IPS DF 4.7 (cell line): ENCODE measurements at regions not wholly inside any gene's neighbourhood (a gene's known extent, or its start where the extent isn't known, plus 50 kb on each side); places are given as distances from the start of the nearest gene placed in this dataset.

Experiments used
- DNase-seq: peaks from one replicate; pipeline ENCODE4 v3.0.0-alpha.2; 2013; ENCODE audit warnings: low spot score; ENCODE audit errors: extremely low read depth

- DNase-seq: no peak
Observed at GRCh38 chr20:7693761-7694160, 246.5 kb downstream of the HAO1 start.

GRCh38 chr20:7695051-7695495, 245.2 kb downstream of the HAO1 start:
- no peak for DNase-seq

DNA sequence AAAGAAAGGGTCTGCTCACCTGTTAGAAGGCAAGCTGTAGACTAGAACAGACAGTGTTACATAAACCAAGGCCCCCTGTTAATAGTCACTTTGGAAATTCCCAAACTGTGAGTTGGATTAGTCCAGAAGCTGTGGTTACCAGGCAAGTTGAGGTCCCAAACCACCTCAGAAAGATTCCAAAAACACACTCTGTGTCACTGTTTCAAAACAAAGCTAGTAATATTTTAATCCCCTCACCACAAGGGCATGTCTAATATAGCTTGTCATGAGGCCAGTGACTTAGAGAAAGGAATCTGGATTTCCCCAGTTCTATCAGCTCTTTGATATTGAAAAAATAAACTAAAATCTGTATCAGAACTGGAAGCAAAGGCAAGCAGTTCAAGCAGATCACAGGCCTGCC, 244.6 kb downstream of the HAO1 start:
- DNase-seq: no peak

DNA sequence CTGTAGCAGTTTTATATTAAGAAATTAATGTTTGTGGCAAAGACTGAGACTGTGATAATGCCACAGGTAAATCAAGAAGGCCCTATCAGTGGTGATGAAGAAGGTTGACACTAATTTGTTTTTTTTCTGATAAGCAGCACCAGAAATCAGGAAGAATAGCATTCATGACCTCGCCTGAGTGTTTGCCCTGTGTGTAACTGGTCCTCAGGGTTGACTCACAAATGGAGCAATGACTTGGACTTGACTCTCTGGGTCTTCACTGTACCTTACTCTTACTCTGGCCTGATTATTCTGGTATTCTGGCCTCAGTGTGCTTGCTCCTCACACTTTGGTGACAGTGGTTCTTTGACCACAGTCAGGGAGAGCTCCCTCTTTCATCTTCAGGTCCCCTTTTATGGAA, 243.9 kb downstream of the HAO1 start:
- DNase-seq: no peak

- DNase-seq: no peak
Observed at GRCh38 chr20:7702141-7702540, 238.1 kb downstream of the HAO1 start.

- DNase-seq: no peak
Observed at GRCh38 chr20:7703551-7703961, 236.7 kb downstream of the HAO1 start.

DNA sequence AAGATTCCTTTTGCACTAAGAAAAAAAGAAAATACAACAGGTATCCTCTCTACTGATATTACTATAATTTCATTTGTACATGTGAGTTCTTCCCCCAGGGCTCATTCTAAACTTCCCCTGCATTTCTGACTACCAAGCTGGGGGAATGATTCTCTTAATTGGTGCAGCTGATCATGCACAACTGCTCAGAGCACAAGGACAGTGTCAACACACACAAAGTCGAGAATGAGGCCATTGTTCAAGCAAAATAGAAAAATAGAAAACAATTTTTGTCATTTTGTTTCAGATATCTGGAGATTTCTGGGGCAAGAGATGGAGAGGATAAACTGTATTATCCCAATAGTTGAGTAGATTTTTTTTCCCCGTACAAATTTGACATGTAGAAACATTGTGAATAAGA, 236.3 kb downstream of the HAO1 start:
- no peak for DNase-seq

GRCh38 chr20:7708112-7708511, 232.1 kb downstream of the HAO1 start:
- no peak for DNase-seq

- no peak for DNase-seq
Observed at GRCh38 chr20:7708782-7709181, 231.5 kb downstream of the HAO1 start.

- DNase-seq: no peak
Observed at GRCh38 chr20:7710440-7710839, 229.8 kb downstream of the HAO1 start.

DNA sequence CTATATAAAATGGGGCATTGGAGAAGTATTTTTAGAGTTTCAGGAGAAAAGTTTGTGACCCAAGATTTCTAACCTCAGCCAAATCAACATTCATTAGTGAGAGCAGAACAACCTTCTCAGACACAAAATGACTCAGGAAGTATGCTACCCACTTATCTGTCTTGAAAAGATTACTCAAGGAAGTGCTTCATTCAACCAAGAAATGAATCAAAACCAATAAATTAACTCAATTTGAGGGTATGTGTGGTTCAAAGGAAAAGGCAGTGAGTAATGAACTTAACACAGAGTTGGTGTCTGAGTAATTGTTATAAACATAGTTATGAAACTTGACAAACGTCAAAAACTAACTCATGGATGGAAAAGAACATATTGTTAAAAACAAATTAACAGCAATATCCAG, 227.6 kb downstream of the HAO1 start:
- DNase-seq: no peak

- no peak for DNase-seq
Observed at GRCh38 chr20:7714549-7714948, 225.7 kb downstream of the HAO1 start.

- DNase-seq: no peak
Observed at GRCh38 chr20:7716286-7716972, 223.8 kb downstream of the HAO1 start.

GRCh38 chr20:7722564-7722963, 217.7 kb downstream of the HAO1 start:
- no peak for DNase-seq

GRCh38 chr20:7723284-7723683, 217.0 kb downstream of the HAO1 start:
- DNase-seq: no peak

DNA sequence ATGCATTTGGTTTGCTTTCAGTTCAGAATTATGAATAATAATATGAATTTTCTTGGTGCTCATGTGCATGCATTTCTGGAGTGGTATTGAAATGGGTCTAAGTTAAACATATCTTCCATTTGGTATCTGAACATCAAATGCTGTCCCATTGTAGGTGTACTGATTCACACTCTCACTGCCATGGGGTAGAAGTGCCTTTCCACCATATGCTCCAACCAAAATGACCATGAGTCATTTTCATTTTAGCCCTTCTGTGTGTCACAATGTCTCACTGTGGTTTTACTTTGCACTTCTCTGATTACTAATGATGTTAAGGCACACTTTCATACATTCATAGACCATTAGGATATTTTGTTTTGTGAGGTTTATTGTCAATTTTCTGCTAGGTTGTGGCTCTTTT, 211.9 kb downstream of the HAO1 start:
- DNase-seq: no peak

DNA sequence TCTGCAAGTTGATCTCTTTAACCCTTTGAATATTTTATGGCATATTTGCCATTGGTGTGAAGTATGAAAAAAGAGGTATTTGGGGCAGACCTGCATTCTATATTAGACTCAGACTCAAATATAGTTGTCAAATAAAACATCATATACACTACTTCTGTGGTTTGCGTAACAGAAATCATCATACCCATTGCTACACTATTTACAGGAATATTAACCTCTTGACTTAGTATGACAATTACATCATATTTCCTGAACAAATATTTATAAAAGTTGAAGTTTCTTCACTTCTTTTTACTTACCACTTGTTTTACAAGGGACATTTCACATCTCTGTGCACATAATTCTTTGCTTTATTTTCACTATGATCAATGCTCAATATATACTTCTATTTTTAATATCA, 206.0 kb downstream of the HAO1 start:
- DNase-seq: no peak

DNA sequence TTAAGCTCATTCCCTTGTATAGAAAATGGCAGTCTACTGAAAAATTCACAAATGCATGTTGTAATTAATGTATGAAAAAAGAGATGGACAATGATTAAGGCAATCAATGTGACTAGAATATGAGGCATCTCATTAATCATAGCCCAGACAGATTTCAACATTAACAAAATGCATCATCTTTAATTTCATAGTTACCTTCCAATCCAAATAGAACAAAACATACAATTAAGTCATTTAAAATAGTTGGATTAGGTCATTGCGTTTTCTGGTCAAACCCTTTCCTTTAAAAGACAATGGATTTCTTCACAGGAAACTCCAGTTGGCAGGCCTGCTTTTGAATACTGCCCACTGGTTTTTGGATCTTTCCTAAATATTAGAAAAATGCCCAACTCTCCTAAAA, 203.9 kb downstream of the HAO1 start:
- no peak for DNase-seq

- DNase-seq: no peak
Observed at GRCh38 chr20:7741866-7742265, 198.4 kb downstream of the HAO1 start.

- DNase-seq: no peak
Observed at GRCh38 chr20:7742479-7742878, 197.8 kb downstream of the HAO1 start.

GRCh38 chr20:7744411-7744810, 195.8 kb downstream of the HAO1 start:
- no peak for DNase-seq

- no peak for DNase-seq
Observed at GRCh38 chr20:7748624-7749023, 191.6 kb downstream of the HAO1 start.

DNA sequence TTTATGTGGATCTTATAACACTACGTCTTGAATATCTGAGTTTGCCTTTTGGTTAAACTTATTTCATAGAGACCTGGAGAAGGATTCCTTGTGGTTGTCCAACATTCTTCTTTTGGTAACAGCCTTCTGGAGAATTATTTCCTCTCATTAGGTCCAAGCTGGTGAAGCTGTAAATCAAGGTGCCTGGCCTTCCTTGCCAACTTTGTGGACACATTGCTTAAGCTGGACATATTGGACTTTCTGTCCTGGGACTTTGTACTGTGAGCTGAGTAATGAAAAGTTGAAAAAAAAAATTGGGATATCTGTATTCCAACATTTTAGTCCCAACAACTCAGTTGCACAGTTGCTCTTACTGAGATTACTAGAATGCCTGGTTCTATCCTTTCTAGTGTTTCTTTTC, 186.2 kb downstream of the HAO1 start:
- DNase-seq: no peak

- DNase-seq: no peak
Observed at GRCh38 chr20:7758406-7758805, 181.9 kb downstream of the HAO1 start.
